HuH-7.5 (cell line): ENCODE measurements at regions not wholly inside any gene's neighbourhood (a gene's known extent, or its start where the extent isn't known, plus 50 kb on each side); places are given as distances from the start of the nearest gene placed in this dataset.
"Not testable (repeated sequence)": the region's sequence is repeated elsewhere in the genome, so short reads cannot be mapped to it uniquely, and the experiment has no call there.

Experiments
- DNase-seq: peaks from one replicate; pipeline ENCODE4 v3.0.0; 2011; ENCODE audit warnings: low spot score

GRCh38 chr2:103386872-103387271 is 625.0 kb downstream of the TMEM182 start:
- no peak for DNase-seq

- DNase-seq = no peak
Measured at GRCh38 chr2:103387888-103388287, 626.1 kb downstream of the TMEM182 start.

- no peak for DNase-seq
Measured at GRCh38 chr2:103396152-103396551, 634.3 kb downstream of the TMEM182 start.

GRCh38 chr2:103401621-103402020 is 639.8 kb downstream of the TMEM182 start:
- DNase-seq = no peak

GRCh38 chr2:103402336-103402735 is 640.5 kb downstream of the TMEM182 start:
- no peak for DNase-seq

GRCh38 chr2:103402944-103403343 is 641.1 kb downstream of the TMEM182 start:
- no peak for DNase-seq

GRCh38 chr2:103403388-103403787 is 641.6 kb downstream of the TMEM182 start:
- not testable (repeated sequence) for DNase-seq

GRCh38 chr2:103410221-103410620 is 648.4 kb downstream of the TMEM182 start:
- DNase-seq = no peak

GRCh38 chr2:103419506-103419905 is 657.7 kb downstream of the TMEM182 start:
- no peak for DNase-seq

- no peak for DNase-seq
Measured at GRCh38 chr2:103423100-103423499, 661.3 kb downstream of the TMEM182 start.

GRCh38 chr2:103427567-103427966 is 665.7 kb downstream of the TMEM182 start:
- DNase-seq = no peak

GRCh38 chr2:103430191-103430590 is 668.4 kb downstream of the TMEM182 start:
- DNase-seq = no peak

GRCh38 chr2:103435010-103435409 is 673.2 kb downstream of the TMEM182 start:
- DNase-seq = no peak

GRCh38 chr2:103437161-103437560 is 675.3 kb downstream of the TMEM182 start:
- DNase-seq = no peak

GRCh38 chr2:103445347-103445746 is 683.5 kb downstream of the TMEM182 start:
- DNase-seq = no peak

GRCh38 chr2:103448495-103448894 is 686.7 kb downstream of the TMEM182 start:
- no peak for DNase-seq

GRCh38 chr2:103451283-103451682 is 689.5 kb downstream of the TMEM182 start:
- no peak for DNase-seq

- DNase-seq = no peak
Measured at GRCh38 chr2:103459283-103459682, 697.5 kb downstream of the TMEM182 start.

GRCh38 chr2:103462101-103462500 is 700.3 kb downstream of the TMEM182 start:
- DNase-seq = no peak

GRCh38 chr2:103462712-103463111 is 700.9 kb downstream of the TMEM182 start:
- no peak for DNase-seq

- DNase-seq = no peak
Measured at GRCh38 chr2:103464831-103465230, 703.0 kb downstream of the TMEM182 start.

- no peak for DNase-seq
Measured at GRCh38 chr2:103469800-103470199, 708.0 kb downstream of the TMEM182 start.

GRCh38 chr2:103484906-103485305 is 723.1 kb downstream of the TMEM182 start:
- DNase-seq = no peak

GRCh38 chr2:103496850-103497249 is 735.0 kb downstream of the TMEM182 start:
- no peak for DNase-seq

GRCh38 chr2:103506812-103507211 is 745.0 kb downstream of the TMEM182 start:
- DNase-seq = no peak
